Endothelial cell (in vitro differentiated cells): ENCODE measurements at regions not wholly inside any gene's neighbourhood (a gene's known extent, or its start where the extent isn't known, plus 50 kb on each side); places are given as distances from the start of the nearest gene placed in this dataset.

Source experiments
- DNase-seq: peaks from one replicate; pipeline ENCODE4 v3.0.0; 2021; ENCODE audit warnings: low spot score
- H3K27ac Mint-ChIP-seq: one replicate; pipeline ENCODE4 v1.8.0; 2021; ENCODE audit warnings: mixed read lengths, inconsistent platforms; ENCODE audit not compliant: unreplicated experiment
- H3K27me3 Mint-ChIP-seq: one replicate; pipeline ENCODE4 v1.8.0; 2021; ENCODE audit warnings: mild to moderate bottlenecking, moderate library complexity, mixed read lengths, inconsistent platforms; ENCODE audit not compliant: unreplicated experiment
- H3K36me3 Mint-ChIP-seq: one replicate; pipeline ENCODE4 v1.8.0; 2021; ENCODE audit warnings: mild to moderate bottlenecking, low read depth, mixed read lengths, inconsistent platforms; ENCODE audit not compliant: unreplicated experiment
- H3K4me1 Mint-ChIP-seq: one replicate; pipeline ENCODE4 v1.8.0; 2021; ENCODE audit warnings: mild to moderate bottlenecking, mixed read lengths, inconsistent platforms; ENCODE audit not compliant: unreplicated experiment
- H3K4me3 Mint-ChIP-seq: one replicate; pipeline ENCODE4 v1.8.0; 2021; ENCODE audit warnings: mild to moderate bottlenecking, mixed read lengths, inconsistent platforms; ENCODE audit not compliant: unreplicated experiment
- H3K9me3 Mint-ChIP-seq: one replicate; pipeline ENCODE4 v1.8.0; 2021; ENCODE audit warnings: mixed read lengths, inconsistent platforms; ENCODE audit not compliant: unreplicated experiment
- TF ChIP-seq, protein P1 (sequence below): fragments of 200-600 bp; sonication (generic); IDR thresholded peaks from one replicate; pipeline ENCODE4 v1.5.0; 2021; ENCODE audit warnings: antibody characterized with exemption; ENCODE audit not compliant: unreplicated experiment

DNA sequence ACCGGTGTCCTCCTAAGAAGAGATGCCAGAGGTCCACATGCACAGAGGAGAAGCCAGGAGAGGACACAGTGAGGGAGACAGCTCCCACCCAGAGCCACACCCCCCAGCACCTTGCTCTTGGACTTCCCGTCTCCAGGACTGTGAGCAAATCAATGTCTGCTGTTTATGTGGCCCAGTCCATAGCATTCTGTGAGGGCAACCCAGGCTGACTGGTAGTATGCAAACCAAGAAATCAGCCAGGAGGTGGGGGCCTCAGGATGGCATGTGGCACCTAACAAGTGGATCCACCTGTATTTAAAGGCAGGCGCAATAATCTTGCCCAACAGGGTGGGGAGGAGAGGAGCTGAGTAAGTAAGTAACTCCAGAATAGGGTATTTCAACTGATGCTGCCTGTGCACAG is 136.4 kb downstream of the BRD1 start:
- Mint-ChIP-seq H3K27ac (no peak overlapping the region), H3K36me3 (peaks cover 7% of the 10 kb centered on the region), H3K27me3 (peaks cover 2% of the 10 kb centered on the region), H3K4me1 (peaks cover 2% of the 10 kb centered on the region), H3K9me3 (peaks cover under 1% of the 10 kb centered on the region), H3K4me3 (no peak overlapping the region)
- DNase-seq = no peak
- TF ChIP-seq, protein P1, sequence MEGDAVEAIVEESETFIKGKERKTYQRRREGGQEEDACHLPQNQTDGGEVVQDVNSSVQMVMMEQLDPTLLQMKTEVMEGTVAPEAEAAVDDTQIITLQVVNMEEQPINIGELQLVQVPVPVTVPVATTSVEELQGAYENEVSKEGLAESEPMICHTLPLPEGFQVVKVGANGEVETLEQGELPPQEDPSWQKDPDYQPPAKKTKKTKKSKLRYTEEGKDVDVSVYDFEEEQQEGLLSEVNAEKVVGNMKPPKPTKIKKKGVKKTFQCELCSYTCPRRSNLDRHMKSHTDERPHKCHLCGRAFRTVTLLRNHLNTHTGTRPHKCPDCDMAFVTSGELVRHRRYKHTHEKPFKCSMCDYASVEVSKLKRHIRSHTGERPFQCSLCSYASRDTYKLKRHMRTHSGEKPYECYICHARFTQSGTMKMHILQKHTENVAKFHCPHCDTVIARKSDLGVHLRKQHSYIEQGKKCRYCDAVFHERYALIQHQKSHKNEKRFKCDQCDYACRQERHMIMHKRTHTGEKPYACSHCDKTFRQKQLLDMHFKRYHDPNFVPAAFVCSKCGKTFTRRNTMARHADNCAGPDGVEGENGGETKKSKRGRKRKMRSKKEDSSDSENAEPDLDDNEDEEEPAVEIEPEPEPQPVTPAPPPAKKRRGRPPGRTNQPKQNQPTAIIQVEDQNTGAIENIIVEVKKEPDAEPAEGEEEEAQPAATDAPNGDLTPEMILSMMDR = no peak

DNA sequence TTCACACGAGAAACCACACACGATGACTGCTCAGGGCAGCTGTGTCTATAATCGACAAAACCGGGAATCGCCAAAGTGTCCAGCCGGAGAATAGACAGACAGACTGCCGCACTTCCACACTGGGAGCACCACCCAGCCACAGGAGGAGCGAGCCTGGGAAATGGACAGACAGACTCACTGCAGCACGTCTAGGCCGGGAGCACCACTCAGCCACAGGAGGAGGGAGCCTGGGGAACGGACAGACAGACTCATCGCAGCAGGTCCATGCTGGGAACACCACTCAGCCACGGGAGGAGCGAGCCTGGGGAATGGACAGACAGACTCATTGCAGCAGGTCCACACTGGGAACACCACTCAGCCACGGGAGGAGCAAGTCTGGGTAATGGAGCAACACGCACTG is 137.2 kb downstream of the BRD1 start:
- H3K27me3 Mint-ChIP-seq = peaks cover 2% of the 10 kb centered on the region
- H3K9me3 Mint-ChIP-seq = no peaks in the 10 kb centered on the region
- TF ChIP-seq, protein P1 = no peak
- peaks cover 2% of the 10 kb centered on the region for H3K4me1 Mint-ChIP-seq
- H3K4me3 Mint-ChIP-seq = no peak overlapping the region
- H3K27ac Mint-ChIP-seq = no peak overlapping the region
- H3K36me3 Mint-ChIP-seq = peaks cover 7% of the 10 kb centered on the region
- DNase-seq = no peak

- Mint-ChIP-seq H3K36me3 (peaks cover 7% of the 10 kb centered on the region), H3K9me3 (no peaks in the 10 kb centered on the region), H3K27ac (no peak overlapping the region), H3K4me3 (no peak overlapping the region), H3K4me1 (peaks cover 2% of the 10 kb centered on the region), H3K27me3 (peaks cover 2% of the 10 kb centered on the region)
- no peak for DNase-seq
- TF ChIP-seq, protein P1 = no peak
Measured at GRCh38 chr22:49689858-49690257, 137.8 kb downstream of the BRD1 start.

GRCh38 chr22:49689255-49689770 is 138.4 kb downstream of the BRD1 start:
- no peak overlapping the region for H3K27ac Mint-ChIP-seq
- H3K36me3 Mint-ChIP-seq = peaks cover 7% of the 10 kb centered on the region
- TF ChIP-seq, protein P1 = no peak
- no peaks in the 10 kb centered on the region for H3K9me3 Mint-ChIP-seq
- peaks cover 2% of the 10 kb centered on the region for H3K27me3 Mint-ChIP-seq
- H3K4me1 Mint-ChIP-seq = peaks cover 2% of the 10 kb centered on the region
- no peak for DNase-seq
- H3K4me3 Mint-ChIP-seq = no peak overlapping the region

DNA sequence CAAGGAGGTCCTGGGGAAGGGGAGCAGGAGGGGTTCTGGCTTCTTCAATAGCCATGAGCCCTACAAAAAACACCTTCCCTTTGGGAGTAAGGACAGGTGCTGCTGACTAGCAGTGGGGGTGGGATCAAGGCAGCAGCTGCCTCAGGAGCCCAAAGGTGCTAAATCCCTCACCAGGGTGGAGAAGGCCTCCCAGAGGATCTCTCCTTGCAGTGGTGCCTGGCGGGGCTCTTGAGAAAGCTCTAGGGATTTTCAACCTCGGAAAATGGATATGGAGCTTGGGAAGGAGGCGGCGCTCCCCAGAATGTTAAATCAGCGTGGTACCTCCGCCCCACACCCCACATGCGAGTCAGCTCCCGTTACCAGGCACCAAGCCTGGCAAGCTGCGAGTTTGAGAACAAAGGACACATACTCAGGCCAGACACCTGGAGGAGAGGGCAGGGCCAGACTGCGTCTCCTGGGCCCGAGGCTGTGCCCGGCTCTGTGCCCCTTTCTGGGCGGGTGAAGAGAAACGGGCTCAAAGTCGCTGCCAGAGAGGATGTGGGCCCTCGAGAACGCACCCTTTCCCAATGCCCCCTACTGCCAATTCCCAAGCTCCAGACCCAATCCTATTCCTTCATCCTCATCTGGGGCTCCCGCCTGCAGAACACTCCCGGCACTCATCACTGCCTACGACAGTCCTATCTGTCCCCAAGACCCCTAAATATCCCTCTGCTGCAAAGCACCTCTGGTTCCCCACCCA is 139.0 kb downstream of the BRD1 start:
- TF ChIP-seq, protein P1 = no peak
- Mint-ChIP-seq H3K4me1 (peaks cover 2% of the 10 kb centered on the region), H3K36me3 (peaks cover 7% of the 10 kb centered on the region), H3K9me3 (no peaks in the 10 kb centered on the region), H3K27me3 (peaks cover 2% of the 10 kb centered on the region), H3K27ac (no peak overlapping the region), H3K4me3 (no peak overlapping the region)
- no peak for DNase-seq
